Astrocyte of the spinal cord (primary cell): ENCODE measurements at regions not wholly inside any gene's neighbourhood (a gene's known extent, or its start where the extent isn't known, plus 50 kb on each side); places are given as distances from the start of the nearest gene placed in this dataset.
A peak's percentile ranks its signal among the peaks of the same experiment; 100 is the strongest.
"Not testable (repeated sequence)": the region's sequence is repeated elsewhere in the genome, so short reads cannot be mapped to it uniquely, and the experiment has no call there.

Experiments
- DNase-seq: peaks from one replicate; pipeline ENCODE4 v3.0.0; 2011; ENCODE audit warnings: low read depth, low spot score
- H3K4me3 ChIP-seq: 2 replicates; pipeline ENCODE4 v1.5.1; 2011; ENCODE audit warnings: low read depth, mild to moderate bottlenecking, low read length, moderate library complexity
- CTCF ChIP-seq: IDR thresholded peaks from 2 replicates; pipeline ENCODE4 v1.5.1; 2012; ENCODE audit warnings: low read depth, mild to moderate bottlenecking, low read length, inconsistent platforms
- in situ Hi-C: cut with HindIII; loops from 2 replicates; pipeline ENCODE4 v1.10.0; 2017; ENCODE audit warnings: low sequenced_read_pairs

DNA sequence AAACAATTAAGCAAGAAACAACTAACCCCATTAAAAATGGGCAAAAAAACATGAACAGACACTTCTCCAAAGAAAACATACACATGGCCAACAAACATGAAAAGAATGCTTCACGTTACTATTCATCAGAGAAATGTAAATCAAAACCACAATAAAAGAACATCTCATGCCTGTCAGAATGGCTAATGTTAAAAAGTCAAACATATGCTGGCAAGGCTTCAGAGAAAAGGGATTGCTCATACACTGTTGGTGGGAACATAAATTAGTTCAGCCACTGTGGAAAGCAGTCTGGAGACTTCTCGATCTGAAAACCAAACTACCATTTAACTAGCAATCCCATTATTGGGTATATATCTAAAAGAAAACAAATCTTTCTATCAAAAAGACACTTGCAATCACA lies 217.5 kb downstream of the TINAG start:
- no peak overlapping the region for H3K4me3 ChIP-seq
- TF ChIP-seq CTCF: no peak
- peak; percentile 91 for DNase-seq
- in situ Hi-C loops: no loop called here

DNA sequence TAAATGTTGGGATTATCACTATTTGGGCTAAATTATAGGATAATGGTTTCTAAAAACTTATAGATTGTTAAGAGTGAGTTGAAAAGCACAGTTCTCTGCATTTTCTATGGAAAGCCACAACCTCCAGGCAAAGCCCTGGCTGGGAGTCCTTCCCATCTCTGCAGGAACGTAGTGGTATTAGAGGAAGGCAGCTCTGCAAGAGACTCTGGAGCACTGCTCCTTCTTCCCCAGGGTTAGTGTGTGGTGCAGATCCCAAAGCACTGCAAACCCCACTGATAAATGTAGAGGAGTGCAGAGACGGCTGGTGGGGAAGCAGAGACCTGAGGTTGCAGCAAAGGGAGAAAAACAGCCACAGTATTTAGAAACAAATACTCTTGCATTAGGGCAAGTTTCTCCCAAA lies 225.3 kb downstream of the TINAG start:
- DNase-seq: no peak
- in situ Hi-C loops: no loop called here
- no peak for TF ChIP-seq CTCF
- no peak overlapping the region for H3K4me3 ChIP-seq

GRCh38 chr6:54535568-54535967 lies 227.3 kb downstream of the TINAG start:
- no peak for DNase-seq

DNA sequence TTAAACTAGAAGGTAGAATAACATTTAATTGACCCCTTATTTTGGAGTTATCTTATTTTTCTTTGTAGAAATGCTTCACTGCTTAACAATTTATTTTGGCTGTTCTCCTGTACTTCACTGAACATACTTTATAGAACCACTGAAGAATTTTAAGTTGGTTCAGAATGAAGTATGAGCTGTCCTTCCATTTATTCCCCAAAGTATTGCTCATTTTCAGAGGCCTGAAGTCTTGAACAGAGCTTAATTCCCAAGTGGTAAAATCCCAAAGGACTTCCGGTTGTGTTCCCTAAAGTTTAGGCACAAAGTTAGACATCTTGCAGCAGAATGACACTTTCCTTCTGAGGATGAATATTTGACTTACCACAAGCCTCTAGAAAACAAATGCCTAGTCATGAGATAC lies 233.3 kb downstream of the TINAG start:
- TF ChIP-seq CTCF: no peak
- in situ Hi-C loops: no loop called here
- no peak overlapping the region for H3K4me3 ChIP-seq
- no peak for DNase-seq

More at GRCh38 chr6:54535568-54535967, 227.3 kb downstream of the TINAG start:
- no peak for TF ChIP-seq CTCF
- in situ Hi-C loops: no loop called here
- no peak overlapping the region for H3K4me3 ChIP-seq

DNA sequence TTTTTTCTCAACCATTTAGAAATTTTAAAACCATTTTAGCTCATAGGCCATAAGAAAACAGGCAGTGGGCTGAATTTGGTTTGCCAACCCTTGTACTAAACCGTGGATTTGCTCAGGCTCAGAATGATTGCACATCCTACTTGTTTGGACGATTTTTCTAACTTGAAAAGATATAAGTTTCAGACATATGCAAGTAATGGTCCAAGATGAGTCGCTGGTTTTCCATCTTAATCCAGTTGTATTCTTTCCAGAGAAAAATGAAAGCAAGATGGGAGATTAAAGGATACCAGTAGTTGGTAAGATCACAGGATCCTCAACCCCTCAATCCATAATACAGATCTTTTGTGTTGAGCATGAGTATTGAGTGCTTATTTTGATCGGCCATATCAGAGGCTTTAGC lies 250.9 kb downstream of the TINAG start:
- no peak for DNase-seq

DNA sequence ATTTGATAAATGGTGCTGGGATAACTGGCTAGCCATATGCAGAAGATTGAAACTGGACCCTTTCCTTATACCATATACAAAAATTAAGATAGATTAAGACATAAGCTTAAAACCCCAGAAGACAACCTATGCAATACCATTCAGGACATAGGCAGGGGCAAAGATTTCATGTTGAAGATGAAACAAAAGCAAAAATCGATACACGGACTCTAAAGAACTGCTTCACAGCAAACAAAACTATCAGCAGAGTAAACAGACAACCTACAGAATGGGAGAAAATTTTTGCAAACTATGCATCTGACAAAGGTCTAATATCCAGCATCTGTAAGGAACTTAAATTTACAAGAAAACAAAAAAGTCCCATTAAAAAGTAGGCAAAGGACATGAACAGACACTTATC lies 255.9 kb downstream of the TINAG start:
- H3K4me3 ChIP-seq, DNase-seq, in situ Hi-C loops: not testable (repeated sequence)

More for the DNA sequence above, 250.9 kb downstream of the TINAG start:
- in situ Hi-C loops: no loop called here
- no peak overlapping the region for H3K4me3 ChIP-seq
- TF ChIP-seq CTCF: no peak

GRCh38 chr6:54574671-54575070 lies 266.4 kb downstream of the TINAG start:
- TF ChIP-seq CTCF: no peak
- in situ Hi-C loops: no loop called here
- DNase-seq: no peak
- H3K4me3 ChIP-seq: no peak overlapping the region
